ENCODE measurements at regions not wholly inside any gene's neighbourhood (a gene's known extent, or its start where the extent isn't known, plus 50 kb on each side); places are given as distances from the start of the nearest gene placed in this dataset.

DNA sequence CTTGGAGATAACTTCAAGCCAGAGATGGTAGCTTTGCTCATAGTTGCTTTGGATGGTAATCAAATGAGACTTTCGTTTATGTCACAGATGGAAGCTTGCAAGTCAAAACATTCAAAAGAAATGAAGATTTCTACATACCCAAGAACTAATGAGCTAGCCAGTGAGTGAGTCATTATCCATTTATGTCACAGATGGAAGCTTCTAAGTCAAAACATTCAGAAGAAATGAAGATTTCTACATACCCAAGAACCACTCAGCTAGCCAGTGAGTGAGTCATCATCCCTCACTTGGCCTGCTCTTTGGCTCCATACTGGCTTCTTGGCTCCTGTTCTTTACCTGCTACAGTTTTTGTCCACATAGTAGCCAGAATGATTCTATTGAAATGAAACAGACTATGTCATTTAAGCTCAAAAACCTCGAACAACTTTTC is 559.8 kb upstream of the CBLB start:
- no peak overlapping the region for H3K27ac ChIP-seq (ENCODE audit: low read depth in 1 of 2, low read length in 1 of 2)
- H3K4me3 ChIP-seq = no peak overlapping the region
- no peaks in the 10 kb centered on the region for H3K36me3 ChIP-seq (ENCODE audit: control insufficient read depth in 4 of 4, insufficient read depth in 4 of 4, low read length in 4 of 4)
- peak; percentile 60 for ATAC-seq (ENCODE audit: insufficient read depth, low FRiP score)
- no peaks in the 10 kb centered on the region for H3K27me3 ChIP-seq (ENCODE audit: control insufficient read depth in 3 of 3, insufficient read depth in 3 of 3, low read length in 2 of 3)
- H3K4me1 ChIP-seq (ENCODE audit: control insufficient read depth in 5 of 5, insufficient read depth in 5 of 5, low read length in 5 of 5) = peaks cover 0 to 26% (median 0%) of the 10 kb centered on the region in 5 donors
- 76 to 88% methylated on average over 2 of the region's 2 CpGs for WGBS, 2 donors
- H3K9me3 ChIP-seq (ENCODE audit: control insufficient read depth in 4 of 4, insufficient read depth in 3 of 4, low read length in 3 of 4) = no peaks in the 10 kb centered on the region
- H3K9ac ChIP-seq (ENCODE audit: insufficient read depth in 1 of 2, low read length in 2 of 2) = no peak overlapping the region
- DNase-seq = peak in 1 of 3 donors; percentile 28
- TF ChIP-seq, protein P1, sequence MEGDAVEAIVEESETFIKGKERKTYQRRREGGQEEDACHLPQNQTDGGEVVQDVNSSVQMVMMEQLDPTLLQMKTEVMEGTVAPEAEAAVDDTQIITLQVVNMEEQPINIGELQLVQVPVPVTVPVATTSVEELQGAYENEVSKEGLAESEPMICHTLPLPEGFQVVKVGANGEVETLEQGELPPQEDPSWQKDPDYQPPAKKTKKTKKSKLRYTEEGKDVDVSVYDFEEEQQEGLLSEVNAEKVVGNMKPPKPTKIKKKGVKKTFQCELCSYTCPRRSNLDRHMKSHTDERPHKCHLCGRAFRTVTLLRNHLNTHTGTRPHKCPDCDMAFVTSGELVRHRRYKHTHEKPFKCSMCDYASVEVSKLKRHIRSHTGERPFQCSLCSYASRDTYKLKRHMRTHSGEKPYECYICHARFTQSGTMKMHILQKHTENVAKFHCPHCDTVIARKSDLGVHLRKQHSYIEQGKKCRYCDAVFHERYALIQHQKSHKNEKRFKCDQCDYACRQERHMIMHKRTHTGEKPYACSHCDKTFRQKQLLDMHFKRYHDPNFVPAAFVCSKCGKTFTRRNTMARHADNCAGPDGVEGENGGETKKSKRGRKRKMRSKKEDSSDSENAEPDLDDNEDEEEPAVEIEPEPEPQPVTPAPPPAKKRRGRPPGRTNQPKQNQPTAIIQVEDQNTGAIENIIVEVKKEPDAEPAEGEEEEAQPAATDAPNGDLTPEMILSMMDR (IDR thresholded peaks at IDR 0.05; ENCODE audit: control extremely low read depth, extremely low read depth) = no peak

DNA sequence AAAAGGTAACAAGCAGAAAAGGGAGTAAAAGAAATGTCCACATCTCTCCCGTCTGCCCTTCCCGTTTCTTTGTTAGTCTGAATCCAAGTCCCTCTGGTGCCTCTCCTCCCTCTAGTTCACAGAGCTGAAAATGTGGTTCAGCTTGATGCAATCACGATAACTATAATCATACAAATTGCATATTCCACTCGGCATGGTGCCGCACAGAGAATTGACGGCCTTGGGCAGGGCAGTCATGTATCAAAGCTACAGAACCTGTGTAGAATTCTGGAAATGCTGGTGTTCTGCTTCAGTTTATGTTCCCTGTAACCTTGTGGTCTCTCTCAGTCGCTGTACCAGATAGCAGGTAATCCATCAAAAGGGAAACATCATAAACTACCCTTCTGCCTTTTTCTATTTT is 562.9 kb upstream of the CBLB start:
- Histone ChIP-seq H3K4me3 (no peak overlapping the region), H3K27me3 (ENCODE audit: control insufficient read depth in 3 of 3, insufficient read depth in 3 of 3, low read length in 2 of 3) (no peaks in the 10 kb centered on the region), H3K9me3 (ENCODE audit: control insufficient read depth in 4 of 4, insufficient read depth in 3 of 4, low read length in 3 of 4) (peaks cover 0 to 2% (median 0%) of the 10 kb centered on the region in 4 donors), H3K36me3 (ENCODE audit: control insufficient read depth in 4 of 4, insufficient read depth in 4 of 4, low read length in 4 of 4) (no peaks in the 10 kb centered on the region), H3K9ac (ENCODE audit: insufficient read depth in 1 of 2, low read length in 2 of 2) (no peak overlapping the region), H3K27ac (ENCODE audit: low read depth in 1 of 2, low read length in 1 of 2) (no peak overlapping the region), H3K4me1 (ENCODE audit: control insufficient read depth in 5 of 5, insufficient read depth in 5 of 5, low read length in 5 of 5) (peaks cover 0 to 6% (median 0%) of the 10 kb centered on the region in 5 donors)
- ATAC-seq (ENCODE audit: insufficient read depth, low FRiP score) = no peak
- DNase-seq = no peak
- 80 to 86% methylated on average over 7 of the region's 7 CpGs for WGBS, 2 donors
- TF ChIP-seq, protein P1 (IDR thresholded peaks at IDR 0.05; ENCODE audit: control extremely low read depth, extremely low read depth) = no peak

DNA sequence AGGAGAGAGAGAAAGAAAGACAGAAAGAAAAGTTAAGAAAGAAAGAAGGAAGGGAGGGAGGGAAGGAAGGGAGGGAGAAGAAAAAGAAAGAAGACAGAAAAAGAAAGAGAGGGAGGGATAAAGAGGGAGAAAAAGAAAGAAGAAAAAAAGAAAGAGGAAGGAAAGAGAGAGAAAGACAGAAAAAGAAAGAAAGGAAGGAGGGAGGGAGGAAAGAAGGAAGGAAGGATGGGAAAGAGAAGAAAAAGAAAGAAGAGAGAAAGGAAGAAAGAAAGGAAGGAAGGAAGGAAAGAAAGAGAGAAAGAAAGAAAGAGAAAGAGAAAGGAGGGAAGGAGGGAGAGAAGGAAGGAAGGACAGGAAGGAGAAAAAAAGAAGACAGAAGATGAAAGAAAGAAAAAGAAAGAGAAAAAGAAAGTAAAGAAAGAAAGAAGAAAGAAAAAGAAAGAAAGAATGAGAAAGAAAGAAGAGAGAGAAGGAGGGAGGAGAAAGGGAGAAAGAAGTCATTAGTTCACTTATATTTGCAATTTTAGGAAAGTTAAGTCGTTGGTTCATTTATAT is 567.2 kb upstream of the CBLB start:
- TF ChIP-seq, protein P1 (IDR thresholded peaks at IDR 0.05; ENCODE audit: control extremely low read depth, extremely low read depth) = no peak
- ATAC-seq (ENCODE audit: insufficient read depth, low FRiP score) = no peak
- Histone ChIP-seq H3K36me3 (ENCODE audit: control insufficient read depth in 4 of 4, insufficient read depth in 4 of 4, low read length in 4 of 4) (no peaks in the 10 kb centered on the region), H3K27ac (ENCODE audit: low read depth in 1 of 2, low read length in 1 of 2) (no peak overlapping the region), H3K9ac (ENCODE audit: insufficient read depth in 1 of 2, low read length in 2 of 2) (no peak overlapping the region), H3K9me3 (ENCODE audit: control insufficient read depth in 4 of 4, insufficient read depth in 3 of 4, low read length in 3 of 4) (peaks cover 0 to 2% (median 0%) of the 10 kb centered on the region in 4 donors), H3K4me3 (no peak overlapping the region), H3K4me1 (ENCODE audit: control insufficient read depth in 5 of 5, insufficient read depth in 5 of 5, low read length in 5 of 5) (no peaks in the 10 kb centered on the region), H3K27me3 (ENCODE audit: control insufficient read depth in 3 of 3, insufficient read depth in 3 of 3, low read length in 2 of 3) (no peaks in the 10 kb centered on the region)
- 67 to 77% methylated on average over 1 of the region's 1 CpG for WGBS, 2 donors
- no peak for DNase-seq

DNA sequence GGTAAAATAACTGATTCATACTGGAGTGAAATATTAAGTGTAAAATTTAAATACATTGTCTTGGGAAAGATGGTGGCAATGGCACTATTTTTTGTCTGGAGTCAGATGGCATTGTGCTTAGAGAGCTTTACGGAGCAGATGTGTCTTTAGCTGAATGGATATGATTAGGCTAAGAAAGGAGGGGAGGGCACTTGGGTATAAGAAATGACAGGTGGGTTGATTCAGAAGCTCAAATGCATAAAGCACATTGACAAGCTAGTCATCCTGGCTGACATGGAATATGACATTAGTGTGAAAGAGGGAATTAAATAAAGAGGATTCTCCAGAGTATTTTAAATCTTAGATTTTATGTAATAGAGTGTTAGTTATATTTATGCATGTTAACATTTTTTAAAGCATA is 570.1 kb upstream of the CBLB start:
- no peak for DNase-seq
- TF ChIP-seq, protein P1 (IDR thresholded peaks at IDR 0.05; ENCODE audit: control extremely low read depth, extremely low read depth) = no peak
- no peaks in the 10 kb centered on the region for H3K27me3 ChIP-seq (ENCODE audit: control insufficient read depth in 3 of 3, insufficient read depth in 3 of 3, low read length in 2 of 3)
- no peak overlapping the region for H3K9ac ChIP-seq (ENCODE audit: insufficient read depth in 1 of 2, low read length in 2 of 2)
- no peaks in the 10 kb centered on the region for H3K36me3 ChIP-seq (ENCODE audit: control insufficient read depth in 4 of 4, insufficient read depth in 4 of 4, low read length in 4 of 4)
- no peak for ATAC-seq (ENCODE audit: insufficient read depth, low FRiP score)
- H3K9me3 ChIP-seq (ENCODE audit: control insufficient read depth in 4 of 4, insufficient read depth in 3 of 4, low read length in 3 of 4) = peaks cover 0 to under 1% (median 0%) of the 10 kb centered on the region in 4 donors
- no peak overlapping the region for H3K27ac ChIP-seq (ENCODE audit: low read depth in 1 of 2, low read length in 1 of 2)
- WGBS, 2 donors = 93 to 97% methylated on average over 1 of the region's 1 CpG
- H3K4me1 ChIP-seq (ENCODE audit: control insufficient read depth in 5 of 5, insufficient read depth in 5 of 5, low read length in 5 of 5) = peaks cover 0 to 4% (median 0%) of the 10 kb centered on the region in 5 donors
- no peak overlapping the region for H3K4me3 ChIP-seq
